H9 (cell line): ENCODE measurements at regions not wholly inside any gene's neighbourhood (a gene's known extent, or its start where the extent isn't known, plus 50 kb on each side); places are given as distances from the start of the nearest gene placed in this dataset.
A peak's percentile ranks its signal among the peaks of the same experiment; 100 is the strongest.

ENCODE experiments used
- DNase-seq: peaks from one replicate; pipeline ENCODE4 v3.0.0-alpha.2; 2017
- H2AFZ ChIP-seq: one replicate; pipeline ENCODE4 v1.6.1; 2013; ENCODE audit warnings: mild to moderate bottlenecking, low read length, control low read depth, moderate library complexity
- H2AK5ac ChIP-seq: 2 replicates; pipeline ENCODE4 v1.6.1; 2013; ENCODE audit warnings: low read length, control low read depth, mixed read lengths; ENCODE audit not compliant: insufficient read length
- H2BK120ac ChIP-seq: one replicate; pipeline ENCODE4 v1.6.1; 2013; ENCODE audit warnings: low read depth, mild to moderate bottlenecking, low read length, control low read depth, inconsistent platforms; ENCODE audit not compliant: poor library complexity, severe bottlenecking
- H2BK12ac ChIP-seq: 2 replicates; pipeline ENCODE4 v1.6.1; 2013; ENCODE audit warnings: low read length, control low read depth, mixed read lengths, low read depth; ENCODE audit not compliant: insufficient read length
- H2BK15ac ChIP-seq: 2 replicates; pipeline ENCODE4 v1.6.1; 2013; ENCODE audit warnings: low read depth, low read length, control low read depth
- H2BK20ac ChIP-seq: one replicate; pipeline ENCODE4 v1.6.1; 2013; ENCODE audit warnings: low read depth, mild to moderate bottlenecking, low read length, control low read depth, inconsistent platforms; ENCODE audit not compliant: poor library complexity, severe bottlenecking
- H2BK5ac ChIP-seq: 2 replicates; pipeline ENCODE4 v1.6.1; 2013; ENCODE audit warnings: low read length, control low read depth, mixed read lengths; ENCODE audit not compliant: insufficient read length
- H3K14ac ChIP-seq: 2 replicates; pipeline ENCODE4 v1.6.1; 2013; ENCODE audit warnings: low read length, control low read depth; ENCODE audit not compliant: insufficient read depth
- H3K18ac ChIP-seq: 2 replicates; pipeline ENCODE4 v1.6.1; 2013; ENCODE audit warnings: low read depth, mild to moderate bottlenecking, mixed read lengths, low read length, control low read depth; ENCODE audit not compliant: insufficient read length
- H3K23ac ChIP-seq: 2 replicates; pipeline ENCODE4 v1.6.1; 2013; ENCODE audit warnings: low read length, control low read depth, mixed read lengths, low read depth; ENCODE audit not compliant: insufficient read length
- H3K23me2 ChIP-seq: 2 replicates; pipeline ENCODE4 v1.6.1; 2013; ENCODE audit warnings: low read depth, mild to moderate bottlenecking, mixed read lengths, low read length, control low read depth; ENCODE audit not compliant: insufficient read length, poor library complexity, severe bottlenecking
- H3K27ac ChIP-seq: 2 replicates; pipeline ENCODE4 v1.5.1; 2013; ENCODE audit warnings: low read length, control low read depth, mixed read lengths, low read depth; ENCODE audit not compliant: insufficient read length
- H3K27me3 ChIP-seq: 2 replicates; pipeline ENCODE4 v1.6.1; 2013; ENCODE audit warnings: low read length, control low read depth, inconsistent platforms; ENCODE audit not compliant: insufficient read depth
- H3K4ac ChIP-seq: 2 replicates; pipeline ENCODE4 v1.6.1; 2013; ENCODE audit warnings: low read depth, mild to moderate bottlenecking, control low read depth, inconsistent platforms, low read length, moderate library complexity
- H3K4me1 ChIP-seq: 2 replicates; pipeline ENCODE4 v1.6.1; 2013; ENCODE audit warnings: low read length, control low read depth, inconsistent platforms; ENCODE audit not compliant: insufficient read depth
- H3K4me2 ChIP-seq: 2 replicates; pipeline ENCODE4 v1.6.1; 2013; ENCODE audit warnings: low read length, control low read depth, mixed read lengths; ENCODE audit not compliant: insufficient read length, insufficient read depth
- H3K56ac ChIP-seq: 2 replicates; pipeline ENCODE4 v1.6.1; 2013; ENCODE audit warnings: low read depth, mild to moderate bottlenecking, mixed read lengths, low read length, control low read depth; ENCODE audit not compliant: insufficient read length
- H3K79me1 ChIP-seq: 2 replicates; pipeline ENCODE4 v1.6.1; 2013; ENCODE audit warnings: low read depth, mild to moderate bottlenecking, moderate library complexity, low read length, control low read depth, inconsistent platforms; ENCODE audit not compliant: insufficient read depth, poor library complexity, severe bottlenecking
- H3K79me2 ChIP-seq: 2 replicates; pipeline ENCODE4 v1.6.1; 2013; ENCODE audit warnings: low read length, control low read depth, inconsistent platforms; ENCODE audit not compliant: insufficient read depth
- H3K9ac ChIP-seq: 2 replicates; pipeline ENCODE4 v1.6.1; 2013; ENCODE audit warnings: low read length, control low read depth, mixed read lengths; ENCODE audit not compliant: insufficient read length; ENCODE audit errors: extremely low read depth
- H3K9me3 ChIP-seq: one replicate; pipeline ENCODE4 v1.6.1; 2013; ENCODE audit warnings: low read depth, low read length, inconsistent platforms; ENCODE audit not compliant: control insufficient read depth
- H3T11ph ChIP-seq: one replicate; pipeline ENCODE4 v1.6.1; 2013; ENCODE audit warnings: mild to moderate bottlenecking, low read length, control low read depth, inconsistent platforms
- H4K20me1 ChIP-seq: one replicate; pipeline ENCODE4 v1.6.1; 2013; ENCODE audit not compliant: control insufficient read depth, insufficient read length, insufficient read depth
- H4K5ac ChIP-seq: 2 replicates; pipeline ENCODE4 v1.6.1; 2013; ENCODE audit warnings: low read depth, mild to moderate bottlenecking, mixed read lengths, low read length, control low read depth; ENCODE audit not compliant: insufficient read length
- H4K8ac ChIP-seq: replicated peaks from 2 replicates; pipeline ENCODE4 v1.6.1; 2013; ENCODE audit warnings: low read length, control low read depth, mixed read lengths, low read depth; ENCODE audit not compliant: insufficient read length
- H4K91ac ChIP-seq: 2 replicates; pipeline ENCODE4 v1.6.1; 2013; ENCODE audit warnings: low read depth, mild to moderate bottlenecking, moderate library complexity, mixed read lengths, low read length, control low read depth; ENCODE audit not compliant: insufficient read length
- H3K27ac Mint-ChIP-seq, 3 experiments: 2 replicates in 2 of 3; 3 replicates in 1 of 3; pipeline ENCODE4 v1.8.0; 2020 to 2021; ENCODE audit warnings: mixed read lengths in 3 of 3, mild to moderate bottlenecking in 1 of 3, moderate library complexity in 1 of 3
- H3K27me3 Mint-ChIP-seq: 2 replicates; pipeline ENCODE4 v1.8.0; 2021; ENCODE audit warnings: low read depth, mild to moderate bottlenecking, moderate library complexity, mixed read lengths
- H3K36me3 Mint-ChIP-seq, 3 experiments: 2 replicates in 2 of 3; 3 replicates in 1 of 3; pipeline ENCODE4 v1.8.0; 2020 to 2021; ENCODE audit warnings: low read depth in 3 of 3, mixed read lengths in 3 of 3; ENCODE audit not compliant: insufficient read depth in 1 of 3
- H3K4me1 Mint-ChIP-seq, 2 experiments: 2 replicates each; pipeline ENCODE4 v1.8.0; 2020; ENCODE audit warnings: mixed read lengths in 2 of 2
- H3K4me3 Mint-ChIP-seq, 2 experiments: 2 replicates in 1 of 2; 3 replicates in 1 of 2; pipeline ENCODE4 v1.8.0; 2020 to 2021; ENCODE audit warnings: mild to moderate bottlenecking in 2 of 2, mixed read lengths in 2 of 2, moderate library complexity in 1 of 2
- H3K9me3 Mint-ChIP-seq, 2 experiments: 2 replicates in 1 of 2; 3 replicates in 1 of 2; pipeline ENCODE4 v1.8.0; 2020; ENCODE audit warnings: mild to moderate bottlenecking in 2 of 2, mixed read lengths in 2 of 2, moderate library complexity in 1 of 2
- CTCF ChIP-seq: fragments of 200-600 bp; sonication (generic); conservative IDR thresholded peaks from 3 replicates; pipeline ENCODE4 v1.8.0; 2021; ENCODE audit warnings: antibody characterized with exemption, mild to moderate bottlenecking
- WGBS: extraction: QIAGEN DNeasy Blood & Tissue Kit; methylation state at CpG from one replicate; pipeline ENCODE4 v1.1.7; 2013; ENCODE audit warnings: missing lambda C conversion rate, low lambda C conversion rate, mixed read lengths; ENCODE audit not compliant: insufficient read length; ENCODE audit errors: extremely low coverage; 5-methylcytosine and 5-hydroxymethylcytosine counted together

GRCh38 chr1:11355559-11356475 lies 82.8 kb downstream of the UBIAD1 start:
- TF ChIP-seq CTCF, result peak; percentile 20; the same call in 2 of the 3 replicates
- no peak overlapping the region for H3T11ph ChIP-seq
- no peak overlapping the region for H3K14ac ChIP-seq
- no CpG with 5 or more reads among the region's 21 CpGs for WGBS
- no peak overlapping the region for H2AFZ ChIP-seq
- H3K4me2 ChIP-seq, result peak overlapping the region; percentile 50
- H4K5ac ChIP-seq, result no peak overlapping the region
- H3K56ac ChIP-seq, result no peak overlapping the region
- peaks cover 0 to 6% (median 0%) of the 10 kb centered on the region in 3 experiments; a peak in 2 of 7 replicates for H3K36me3 Mint-ChIP-seq
- H3K79me2 ChIP-seq, result no peaks in the 10 kb centered on the region
- peaks cover 3% of the 10 kb centered on the region for H3K23me2 ChIP-seq
- H3K27me3 Mint-ChIP-seq, result peaks cover 10% of the 10 kb centered on the region
- no peak overlapping the region for H3K9ac ChIP-seq
- H3K9me3 ChIP-seq, result no peaks in the 10 kb centered on the region
- H2BK20ac ChIP-seq, result no peak overlapping the region
- no peaks in the 10 kb centered on the region for H4K20me1 ChIP-seq
- H3K27me3 ChIP-seq, result no peaks in the 10 kb centered on the region
- H4K91ac ChIP-seq, result no peak overlapping the region
- H3K4me1 Mint-ChIP-seq, result peaks cover 36 to 43% of the 10 kb centered on the region in 2 experiments
- peak overlapping the region; percentile 44 to 73 for H3K4me3 Mint-ChIP-seq
- H2BK120ac ChIP-seq, result no peak overlapping the region
- H2BK5ac ChIP-seq, result no peak overlapping the region
- no peak overlapping the region for H3K23ac ChIP-seq
- H2BK15ac ChIP-seq, result no peak overlapping the region
- H2BK12ac ChIP-seq, result no peak overlapping the region
- DNase-seq, result peak; percentile 90
- peak overlapping the region; percentile 68 for H3K18ac ChIP-seq
- peaks cover 4% of the 10 kb centered on the region; the same call in 1 of the 2 replicates for H3K4me1 ChIP-seq
- H3K79me1 ChIP-seq, result no peaks in the 10 kb centered on the region
- no peak overlapping the region for H3K4ac ChIP-seq
- H2AK5ac ChIP-seq, result no peak overlapping the region
- peak overlapping the region; percentile 79 to 83 (median 82); a peak in 5 of 7 replicates for H3K27ac Mint-ChIP-seq
- peaks cover 2 to 4% of the 10 kb centered on the region in 2 experiments; a peak in 3 of 5 replicates for H3K9me3 Mint-ChIP-seq
- H4K8ac ChIP-seq, result no peak overlapping the region
- peak overlapping the region; percentile 32 for H3K27ac ChIP-seq
